HepG2 (cell line): ENCODE measurements at regions not wholly inside any gene's neighbourhood (a gene's known extent, or its start where the extent isn't known, plus 50 kb on each side); places are given as distances from the start of the nearest gene placed in this dataset.

Source experiments
- CREB1 ChIP-seq, 2 experiments: fragments of 450-650 bp in 1 of 2; IDR thresholded peaks; 2 replicates each; pipeline ENCODE4 v1.6.1; 2016 to 2017; ENCODE audit warnings: control low read depth in 1 of 2, mild to moderate bottlenecking in 1 of 2, missing compliant biosample characterization in 1 of 2, missing genetic modification characterization in 1 of 2
- CSRNP1 ChIP-seq: sonication (generic); formaldehyde crosslinking; IDR thresholded peaks from 2 replicates; pipeline ENCODE4 v1.8.1; 2023; ENCODE audit warnings: mild to moderate bottlenecking, missing genetic modification reagents
- EP300 ChIP-seq, 3 experiments: sonication (generic) in 1 of 3; formaldehyde crosslinking in 1 of 3; IDR thresholded peaks; 2 replicates each; pipeline versions ENCODE4 v1.5.1 to v1.6.1; 2011 to 2020; ENCODE audit warnings: low read depth in 2 of 3, low read length in 2 of 3, borderline replicate concordance in 1 of 3, improper control_type of control experiment in 1 of 3, mild to moderate bottlenecking in 1 of 3, missing genetic modification reagents in 1 of 3, moderate library complexity in 1 of 3
- FOXP4 ChIP-seq: sonication (generic); formaldehyde crosslinking; IDR thresholded peaks from 2 replicates; pipeline ENCODE4 v1.4.0; 2020; ENCODE audit warnings: missing genetic modification reagents
- GATAD2A ChIP-seq: IDR thresholded peaks from 2 replicates; pipeline ENCODE4 v1.6.1; 2016
- HDAC2 ChIP-seq: sonication (generic); formaldehyde crosslinking; IDR thresholded peaks from 2 replicates; pipeline ENCODE4 v1.4.0; 2020; ENCODE audit warnings: missing genetic modification reagents
- MAFK ChIP-seq, 2 experiments: IDR thresholded peaks in 1 of 2; conservative IDR thresholded peaks in 1 of 2; 2 replicates each; pipeline ENCODE4 v1.6.1; 2011; ENCODE audit warnings: improper control_type of control experiment in 2 of 2, low read length in 2 of 2
- PREB ChIP-seq: sonication (generic); formaldehyde crosslinking; IDR thresholded peaks from 2 replicates; pipeline ENCODE4 v1.4.0; 2020; ENCODE audit warnings: missing genetic modification reagents
- SIN3A ChIP-seq: IDR thresholded peaks from 2 replicates; pipeline ENCODE4 v1.6.1; 2011; ENCODE audit warnings: low read depth, mild to moderate bottlenecking, control low read depth, low read length, borderline replicate concordance
- ZHX1 ChIP-seq: sonication (generic); formaldehyde crosslinking; IDR thresholded peaks from 2 replicates; pipeline ENCODE4 v1.8.1; 2022; ENCODE audit warnings: low read depth, mild to moderate bottlenecking, missing genetic modification reagents
- ZNF513 ChIP-seq: sonication (generic); formaldehyde crosslinking; conservative IDR thresholded peaks from 2 replicates; pipeline ENCODE4 v1.5.0; 2020; ENCODE audit warnings: missing genetic modification reagents
- ZNF652 ChIP-seq: IDR thresholded peaks from 2 replicates; pipeline ENCODE4 v1.6.1; 2016; ENCODE audit warnings: low read depth, borderline replicate concordance

GRCh38 chr7:66442385-66442784 is 186.3 kb upstream of the KCTD7 start (continued):
- TF ChIP-seq CREB1 (IDR thresholded peaks at IDR 0.05), result peak; percentile 48
- TF ChIP-seq CREB1 (CRISPR knock-in tag; IDR thresholded peaks at IDR 0.05), result peak; percentile 84
- peak; percentile 87 for TF ChIP-seq GATAD2A (CRISPR knock-in tag)
- no peak for TF ChIP-seq CSRNP1 (CRISPR knock-in tag)
- TF ChIP-seq ZHX1, result 0 out of 2 replicates have a peak, but pooled peaks have one; percentile 46
- TF ChIP-seq EP300 (IDR thresholded peaks at IDR 0.05; ENCODE audit: low read depth in 2 of 2, low read length in 2 of 2), result peak in 1 of 2 experiments; percentile 49; a peak in 1 of 4 replicates
- TF ChIP-seq EP300 (CRISPR knock-in tag; IDR thresholded peaks at IDR 0.05; ENCODE audit: borderline replicate concordance), result no peak
- no peak for TF ChIP-seq PREB (CRISPR knock-in tag)
- no peak for TF ChIP-seq MAFK (conservative IDR thresholded peaks at IDR 0.05 in 1 of 2, IDR thresholded peaks at IDR 0.05 in 1 of 2; ENCODE audit: low read length in 2 of 2)
- peak; percentile 96 for TF ChIP-seq ZNF652 (CRISPR knock-in tag)
- no peak; the same call in 1 of the 2 replicates for TF ChIP-seq HDAC2 (CRISPR knock-in tag)
- peak; percentile 59 for TF ChIP-seq FOXP4
- TF ChIP-seq ZNF513 (CRISPR knock-in tag), result no peak
- no peak for TF ChIP-seq SIN3A
